Upper lobe of left lung (tissue), 6 donors: ENCODE measurements at regions not wholly inside any gene's neighbourhood (a gene's known extent, or its start where the extent isn't known, plus 50 kb on each side); places are given as distances from the start of the nearest gene placed in this dataset.

Experiments used
- ATAC-seq, 2 donors: fragments of 200-7000 bp; cut with Tn5 transposase; one replicate each; pipeline ENCODE4 v1.9.1; 2022; ENCODE audit warnings: mild to moderate bottlenecking in 2 of 2, moderate library complexity in 2 of 2; ENCODE audit not compliant: low FRiP score in 2 of 2
- DNase-seq, 2 donors: peaks; one replicate each; pipeline ENCODE4 v3.0.0-alpha.2; 2019 to 2020
- H3K27ac ChIP-seq, 4 donors: fragments of 200-600 bp; sonication (generic); one replicate each; pipeline ENCODE4 v1.5.1; 2016 to 2019
- H3K27me3 ChIP-seq, 4 donors: fragments of 200-600 bp; sonication (generic); one replicate each; pipeline ENCODE4 v1.5.1; 2017 to 2019
- H3K36me3 ChIP-seq, 4 donors: fragments of 200-600 bp; sonication (generic); one replicate each; pipeline ENCODE4 v1.5.1; 2016 to 2019
- H3K4me1 ChIP-seq, 4 donors: fragments of 200-600 bp; sonication (generic); one replicate each; pipeline ENCODE4 v1.5.1; 2018 to 2019
- H3K4me3 ChIP-seq, 4 donors: fragments of 200-600 bp; sonication (generic); one replicate each; pipeline ENCODE4 v1.5.1; 2017 to 2019; ENCODE audit warnings: mild to moderate bottlenecking in 2 of 4, moderate library complexity in 1 of 4
- H3K9me3 ChIP-seq, 4 donors: fragments of 200-600 bp; sonication (generic); one replicate each; pipeline ENCODE4 v1.5.1; 2018 to 2019
- CTCF ChIP-seq, 6 experiments: fragments of 450-650 bp in 4 of 6; fragments of 200-600 bp in 2 of 6; sonication (generic) in 2 of 6; IDR thresholded peaks; one replicate each; pipeline ENCODE4 v1.5.1; 2016 to 2019; ENCODE audit warnings: antibody characterized with exemption in 6 of 6
- EP300 ChIP-seq, 4 donors: sonication (generic); formaldehyde crosslinking; IDR thresholded peaks; one replicate each; pipeline ENCODE4 v1.5.1; 2017; ENCODE audit warnings: antibody characterized with exemption in 4 of 4, control low read depth in 2 of 4
- POLR2A ChIP-seq, 4 donors: fragments of 450-650 bp; IDR thresholded peaks; one replicate each; pipeline ENCODE4 v1.5.1; 2016 to 2017; ENCODE audit warnings: antibody characterized with exemption in 4 of 4, mild to moderate bottlenecking in 2 of 4
- POLR2AphosphoS5 ChIP-seq, 2 donors: sonication (generic); formaldehyde crosslinking; IDR thresholded peaks; one replicate each; pipeline ENCODE4 v1.5.1; 2017; ENCODE audit warnings: antibody characterized with exemption in 2 of 2
- WGBS, 2 donors: methylation state at CpG; one replicate each; pipeline ENCODE4 v1.1.5; 2017 to 2018; 5-methylcytosine and 5-hydroxymethylcytosine counted together
- donor health status: DM: no; HTN: no; CAD: no; lungs with moderate emphysema.
- donor health status: DM: no; HTN: yes; CAD: no; lungs with severe emphysema.

GRCh38 chr3:105152987-105153386, 213.7 kb upstream of the ALCAM start:
- 81 to 82% methylated on average over 1 of the region's 1 CpG for WGBS, 2 donors
- H3K27ac ChIP-seq = no peak overlapping the region
- no peaks in the 10 kb centered on the region for H3K27me3 ChIP-seq
- TF ChIP-seq EP300 (IDR thresholded peaks at IDR 0.05) = no peak
- no peak for TF ChIP-seq CTCF (IDR thresholded peaks at IDR 0.05)
- no peak for TF ChIP-seq POLR2A (IDR thresholded peaks at IDR 0.05)
- TF ChIP-seq POLR2AphosphoS5 (IDR thresholded peaks at IDR 0.05) = no peak
- DNase-seq (no peak), ATAC-seq (no peak)
- no peaks in the 10 kb centered on the region for H3K9me3 ChIP-seq
- no peaks in the 10 kb centered on the region for H3K4me1 ChIP-seq
- no peak overlapping the region for H3K4me3 ChIP-seq
- H3K36me3 ChIP-seq = no peaks in the 10 kb centered on the region

GRCh38 chr3:105154692-105155091, 212.0 kb upstream of the ALCAM start:
- no peak for DNase-seq
- no peaks in the 10 kb centered on the region for H3K4me1 ChIP-seq
- TF ChIP-seq POLR2AphosphoS5 (IDR thresholded peaks at IDR 0.05) (no peak), CTCF (IDR thresholded peaks at IDR 0.05) (no peak), POLR2A (IDR thresholded peaks at IDR 0.05) (no peak), EP300 (IDR thresholded peaks at IDR 0.05) (no peak)
- ATAC-seq = no peak
- H3K9me3 ChIP-seq = no peaks in the 10 kb centered on the region
- no peaks in the 10 kb centered on the region for H3K27me3 ChIP-seq
- no peaks in the 10 kb centered on the region for H3K36me3 ChIP-seq
- no peak overlapping the region for H3K4me3 ChIP-seq
- H3K27ac ChIP-seq = no peak overlapping the region

- Histone ChIP-seq H3K27ac (no peak overlapping the region), H3K36me3 (no peaks in the 10 kb centered on the region), H3K27me3 (no peaks in the 10 kb centered on the region), H3K4me1 (no peaks in the 10 kb centered on the region), H3K4me3 (no peak overlapping the region), H3K9me3 (no peaks in the 10 kb centered on the region)
- no peak for DNase-seq
- WGBS, 2 donors = 86 to 94% methylated on average over 5 of the region's 5 CpGs
- no peak for ATAC-seq
- TF ChIP-seq POLR2AphosphoS5 (IDR thresholded peaks at IDR 0.05) (no peak), POLR2A (IDR thresholded peaks at IDR 0.05) (no peak)
Observed at GRCh38 chr3:105157067-105157765, 209.5 kb upstream of the ALCAM start.

- 82 to 87% methylated on average over 3 of the region's 3 CpGs for WGBS, 2 donors
- H3K36me3 ChIP-seq = no peaks in the 10 kb centered on the region
- no peaks in the 10 kb centered on the region for H3K4me1 ChIP-seq
- DNase-seq (no peak), ATAC-seq (no peak)
- H3K4me3 ChIP-seq = no peak overlapping the region
- H3K9me3 ChIP-seq = no peaks in the 10 kb centered on the region
- TF ChIP-seq EP300 (IDR thresholded peaks at IDR 0.05) = no peak
- no peak for TF ChIP-seq POLR2A (IDR thresholded peaks at IDR 0.05)
- TF ChIP-seq CTCF (IDR thresholded peaks at IDR 0.05) = no peak
- no peak for TF ChIP-seq POLR2AphosphoS5 (IDR thresholded peaks at IDR 0.05)
- no peak overlapping the region for H3K27ac ChIP-seq
- no peaks in the 10 kb centered on the region for H3K27me3 ChIP-seq
Observed at GRCh38 chr3:105157766-105158085, 209.0 kb upstream of the ALCAM start.

GRCh38 chr3:105158286-105158685, 208.4 kb upstream of the ALCAM start:
- ATAC-seq = no peak
- TF ChIP-seq EP300 (IDR thresholded peaks at IDR 0.05) (no peak), POLR2A (IDR thresholded peaks at IDR 0.05) (no peak), POLR2AphosphoS5 (IDR thresholded peaks at IDR 0.05) (no peak), CTCF (IDR thresholded peaks at IDR 0.05) (no peak)

More at GRCh38 chr3:105158286-105158685, 208.4 kb upstream of the ALCAM start:
- Histone ChIP-seq H3K4me3 (no peak overlapping the region), H3K9me3 (no peaks in the 10 kb centered on the region), H3K27me3 (no peaks in the 10 kb centered on the region), H3K27ac (no peak overlapping the region), H3K36me3 (no peaks in the 10 kb centered on the region), H3K4me1 (no peaks in the 10 kb centered on the region)
- no peak for DNase-seq
